GM19463 (cell line): ENCODE measurements at regions not wholly inside any gene's neighbourhood (a gene's known extent, or its start where the extent isn't known, plus 50 kb on each side); places are given as distances from the start of the nearest gene placed in this dataset.

Experiments
- ATAC-seq: cut with Tn5 transposase; IDR thresholded peaks from one replicate; pipeline ENCODE4 v1.9.1; 2021; ENCODE audit warnings: mild to moderate bottlenecking, moderate library complexity; ENCODE audit not compliant: unreplicated experiment

DNA sequence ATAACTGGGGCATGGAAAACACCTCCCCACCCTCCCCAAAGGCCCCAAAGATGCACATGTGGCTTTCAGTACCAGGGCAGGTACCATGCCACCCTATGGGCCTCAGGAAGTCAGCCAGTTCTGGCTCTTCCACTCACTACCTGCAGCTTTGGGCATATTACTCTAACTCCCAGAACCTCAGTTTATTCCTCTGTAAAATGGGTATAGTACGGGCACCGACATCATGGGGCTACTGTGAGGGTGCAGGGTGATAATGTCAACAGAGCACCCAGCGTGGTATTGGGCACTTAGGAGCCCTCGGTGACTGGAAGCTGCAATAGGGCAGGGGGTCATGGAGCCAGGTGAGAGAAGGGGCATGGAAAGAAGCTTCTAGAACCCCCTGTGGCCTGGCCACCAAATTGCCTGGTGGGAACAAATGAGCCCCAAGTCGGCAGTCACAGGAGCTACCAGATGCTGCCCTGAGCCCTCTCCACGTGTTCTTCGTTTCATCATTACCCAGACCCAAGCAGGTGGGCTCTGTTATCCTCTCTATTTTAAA, 512.1 kb downstream of the SHQ1 start:
- no peak for ATAC-seq

DNA sequence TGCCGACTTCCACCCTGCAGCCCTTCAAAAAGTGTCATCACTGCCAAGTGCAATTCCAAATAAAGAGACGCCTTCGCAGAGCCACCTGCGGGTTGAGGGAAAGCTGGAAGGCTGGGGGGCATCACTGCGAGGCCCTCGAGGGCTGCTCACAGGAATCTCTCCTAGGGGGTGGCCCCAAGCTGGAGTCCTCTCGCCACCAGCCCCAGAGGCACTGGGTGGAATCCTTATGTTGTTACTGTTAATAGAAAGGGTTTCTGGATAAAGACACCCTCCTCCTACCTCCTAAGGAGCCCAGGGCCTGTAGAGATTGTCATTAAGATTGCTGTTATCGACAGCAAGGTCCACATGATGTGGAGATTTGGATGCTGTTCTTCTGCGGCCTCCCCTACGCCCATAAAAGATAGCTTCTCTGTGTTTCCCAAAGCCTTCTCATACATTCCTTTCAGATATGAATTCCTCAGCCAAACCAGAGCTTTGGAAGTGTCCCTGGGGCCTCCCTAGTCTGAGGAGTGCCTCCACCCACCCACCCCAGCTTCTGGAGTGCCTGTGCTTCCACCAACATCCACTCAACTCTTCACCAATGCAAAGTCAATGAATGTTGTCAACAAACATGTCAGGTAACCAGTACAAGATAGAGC, 512.7 kb downstream of the SHQ1 start:
- no peak for ATAC-seq

DNA sequence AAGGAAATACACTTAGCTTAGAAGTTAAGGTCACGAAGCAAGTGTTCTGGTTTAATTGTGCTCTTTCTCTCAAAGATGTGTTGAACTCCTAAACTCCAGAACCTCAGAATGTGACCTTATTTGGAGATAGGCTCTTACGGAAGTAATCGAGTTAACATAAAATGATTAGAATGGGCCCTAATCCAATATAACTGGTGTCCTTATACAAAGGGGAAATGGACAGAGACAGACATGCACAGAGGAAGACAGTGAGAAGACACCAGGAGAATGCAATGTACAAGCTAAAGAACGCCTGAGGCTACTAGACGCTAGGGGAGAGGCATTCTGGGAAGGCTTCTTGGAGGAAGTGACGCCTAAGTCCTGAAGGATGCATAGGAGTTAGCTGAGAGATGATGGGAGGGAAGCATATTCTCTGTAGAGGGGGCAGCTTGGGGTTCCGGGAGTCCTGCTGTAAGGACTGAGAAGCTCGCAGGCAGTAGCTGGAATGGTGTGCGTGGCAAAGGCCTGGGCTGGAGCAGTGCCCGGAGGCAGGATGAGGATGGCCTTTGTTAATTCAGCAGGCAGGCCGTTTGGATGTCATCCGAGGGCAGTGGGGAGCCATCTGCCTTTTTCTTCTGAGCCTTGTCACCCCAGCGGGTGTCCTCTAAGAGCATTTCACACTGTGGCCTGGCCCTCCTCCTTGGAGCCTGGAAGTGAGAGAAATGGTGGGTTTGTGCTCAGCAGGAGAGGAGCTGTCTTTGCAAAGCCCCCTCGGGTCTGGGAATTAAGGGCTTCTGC, 513.4 kb downstream of the SHQ1 start:
- no peak for ATAC-seq

DNA sequence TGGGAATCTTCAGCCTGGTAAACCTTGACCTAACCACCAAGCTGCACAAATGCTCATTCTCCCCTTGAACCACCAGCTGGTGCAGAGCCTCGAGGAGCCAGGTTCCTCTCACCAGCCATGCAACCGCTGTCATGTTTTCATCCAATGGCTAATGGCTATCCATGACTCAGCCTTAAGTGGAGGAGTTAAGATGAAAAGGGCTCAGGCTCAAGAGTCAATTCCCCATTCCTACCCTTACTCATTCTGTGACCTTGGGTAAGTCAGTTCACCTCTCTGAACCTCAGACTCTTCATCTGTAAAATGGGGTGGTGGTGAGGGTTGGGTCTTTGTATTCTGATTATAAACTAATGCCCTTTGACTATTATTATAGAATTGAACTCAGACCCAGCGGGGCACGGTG, 515.6 kb downstream of the SHQ1 start:
- no peak for ATAC-seq

DNA sequence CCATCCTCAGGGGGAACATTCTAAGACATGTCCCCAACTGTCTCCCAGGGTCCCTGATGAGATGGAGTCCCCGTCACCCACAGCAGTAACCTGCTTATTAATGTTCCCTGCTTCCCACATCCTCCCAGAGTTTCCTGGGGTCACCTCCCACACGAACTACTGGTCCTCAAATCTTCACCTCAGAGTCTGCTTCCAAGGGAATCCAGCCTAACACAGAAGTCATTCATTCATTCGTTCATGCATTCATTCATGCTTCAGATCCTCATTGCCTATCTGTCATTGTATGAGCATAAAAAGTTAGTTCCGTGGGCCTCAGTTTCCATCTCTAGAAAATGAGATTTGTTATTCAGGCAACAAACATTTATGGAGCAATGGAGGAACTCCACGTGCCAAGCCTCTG, 516.2 kb downstream of the SHQ1 start:
- no peak for ATAC-seq

DNA sequence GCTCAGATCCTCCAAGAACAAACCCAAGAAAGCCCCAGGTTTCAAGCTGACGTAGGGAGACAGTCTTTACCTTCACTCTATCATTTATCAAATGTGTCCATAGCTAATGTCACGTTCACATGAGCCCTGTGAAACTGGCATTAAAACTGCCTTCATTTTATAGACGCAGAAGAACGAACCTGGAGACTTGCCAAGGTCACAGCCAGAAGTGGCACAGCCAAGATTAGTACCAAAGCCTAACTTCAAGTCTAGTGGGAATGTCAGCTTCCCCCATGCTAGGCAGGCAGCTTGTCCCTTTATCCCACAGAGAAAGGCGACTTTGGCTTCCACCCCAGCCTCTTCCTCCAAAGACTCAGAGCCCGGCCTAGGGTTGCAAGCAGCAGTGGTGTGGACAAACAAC, 517.2 kb downstream of the SHQ1 start:
- no peak for ATAC-seq

DNA sequence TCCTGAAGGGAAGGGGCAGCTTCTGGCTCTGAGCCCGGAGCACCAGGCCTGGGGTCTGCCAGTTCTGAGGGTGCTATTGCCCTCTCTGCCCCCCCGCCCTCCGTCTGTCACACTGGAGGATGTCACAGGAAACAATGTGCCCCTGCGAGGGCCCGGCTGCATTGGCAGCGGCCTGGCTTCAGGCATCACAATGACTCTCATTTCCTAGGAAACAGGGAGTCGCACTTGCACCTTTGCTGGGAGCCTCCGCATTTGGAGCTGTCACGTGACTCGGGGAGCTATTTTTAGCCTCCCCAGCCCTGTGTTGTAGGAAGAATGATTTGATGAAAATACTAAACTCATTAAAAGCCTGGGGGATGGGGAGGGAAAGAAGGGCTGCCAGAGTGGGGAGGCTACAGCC, 518.9 kb downstream of the SHQ1 start:
- no peak for ATAC-seq

DNA sequence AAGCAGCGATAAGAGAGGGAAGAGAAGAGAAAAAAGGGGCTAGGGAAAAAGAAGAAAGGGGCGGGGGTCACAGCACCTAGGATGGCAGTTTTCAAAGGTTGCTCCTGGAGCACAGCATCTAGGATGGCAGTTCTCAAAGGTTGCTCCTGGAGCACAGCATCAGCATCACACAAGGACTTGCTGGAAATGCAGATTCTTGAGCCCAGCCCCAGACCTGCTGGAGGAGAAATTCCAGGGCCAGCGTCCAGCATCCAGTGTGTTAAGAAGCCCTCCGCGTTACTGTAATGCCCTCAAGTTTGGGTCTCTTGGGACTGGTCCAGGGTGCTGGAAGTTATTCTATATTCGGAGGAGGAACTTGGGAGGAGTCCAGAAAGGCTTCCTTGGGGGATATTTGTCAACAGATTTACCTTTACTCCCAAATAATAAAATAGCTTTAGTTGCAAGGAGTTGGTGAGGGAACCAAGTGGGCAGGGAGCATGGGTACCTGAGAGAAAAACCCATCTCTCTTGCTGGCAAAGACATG, 519.4 kb downstream of the SHQ1 start:
- ATAC-seq, result no peak

DNA sequence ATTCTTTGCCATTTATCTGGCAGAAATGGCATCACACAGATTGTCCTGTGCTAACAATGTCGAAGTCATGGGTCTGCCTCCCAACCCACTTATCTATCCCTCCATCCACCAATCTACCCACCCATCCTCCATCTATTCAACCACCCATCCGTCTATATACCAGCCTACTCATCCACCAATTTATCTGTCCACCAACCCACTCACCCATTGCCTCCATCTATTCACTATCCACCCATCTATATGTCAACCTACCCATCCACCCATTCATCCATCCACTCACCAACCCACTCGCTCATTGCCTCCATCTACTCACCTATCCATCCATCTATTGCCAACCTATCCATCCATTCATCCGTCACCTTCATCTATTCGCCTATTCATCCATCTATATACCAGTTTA, 521.2 kb downstream of the SHQ1 start:
- no peak for ATAC-seq

DNA sequence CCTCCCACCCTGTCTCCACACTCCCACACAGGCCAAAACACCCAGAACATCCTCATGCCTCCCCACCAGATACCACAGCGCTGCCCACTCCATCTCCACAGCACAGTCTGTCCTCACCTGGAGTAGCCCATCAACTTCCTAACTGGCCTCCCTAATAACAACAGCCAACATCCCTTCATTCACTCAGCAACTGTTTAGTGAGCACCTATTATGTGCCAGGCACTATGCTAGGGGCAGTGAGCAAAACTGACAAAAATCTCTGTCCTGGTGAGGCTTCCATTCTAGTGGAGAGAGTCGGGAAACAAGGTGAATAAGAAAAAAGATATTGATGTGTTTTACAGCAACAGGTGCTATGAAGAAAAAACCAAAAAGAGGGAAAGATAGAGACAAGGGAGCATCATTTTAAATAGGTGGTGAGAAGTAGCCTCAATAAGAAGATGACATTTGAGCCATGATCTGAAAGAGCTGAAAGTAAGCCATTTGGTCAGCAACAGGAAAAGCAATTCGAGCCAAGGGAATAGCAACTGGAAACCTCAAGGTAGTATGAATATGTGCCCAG, 523.9 kb downstream of the SHQ1 start:
- no peak for ATAC-seq

DNA sequence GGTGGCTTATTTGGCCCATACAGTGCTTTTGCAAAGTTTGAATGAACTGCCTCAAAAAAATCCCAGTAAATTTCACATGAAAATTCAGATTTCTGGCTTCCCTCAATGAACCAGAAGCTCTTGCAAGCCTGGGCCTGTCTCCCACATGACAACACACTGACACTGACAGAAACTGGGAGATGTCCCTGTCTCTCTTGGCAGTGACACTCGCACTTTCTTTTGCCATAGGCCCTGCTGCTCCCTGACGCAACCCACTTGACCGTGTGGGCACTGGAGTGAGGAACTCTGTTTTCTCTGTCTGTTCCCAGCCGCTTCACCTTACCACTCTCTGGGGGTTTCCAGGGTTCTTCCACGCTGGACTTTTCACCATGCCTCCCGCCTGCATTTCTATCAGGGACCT, 524.5 kb downstream of the SHQ1 start:
- no peak for ATAC-seq

DNA sequence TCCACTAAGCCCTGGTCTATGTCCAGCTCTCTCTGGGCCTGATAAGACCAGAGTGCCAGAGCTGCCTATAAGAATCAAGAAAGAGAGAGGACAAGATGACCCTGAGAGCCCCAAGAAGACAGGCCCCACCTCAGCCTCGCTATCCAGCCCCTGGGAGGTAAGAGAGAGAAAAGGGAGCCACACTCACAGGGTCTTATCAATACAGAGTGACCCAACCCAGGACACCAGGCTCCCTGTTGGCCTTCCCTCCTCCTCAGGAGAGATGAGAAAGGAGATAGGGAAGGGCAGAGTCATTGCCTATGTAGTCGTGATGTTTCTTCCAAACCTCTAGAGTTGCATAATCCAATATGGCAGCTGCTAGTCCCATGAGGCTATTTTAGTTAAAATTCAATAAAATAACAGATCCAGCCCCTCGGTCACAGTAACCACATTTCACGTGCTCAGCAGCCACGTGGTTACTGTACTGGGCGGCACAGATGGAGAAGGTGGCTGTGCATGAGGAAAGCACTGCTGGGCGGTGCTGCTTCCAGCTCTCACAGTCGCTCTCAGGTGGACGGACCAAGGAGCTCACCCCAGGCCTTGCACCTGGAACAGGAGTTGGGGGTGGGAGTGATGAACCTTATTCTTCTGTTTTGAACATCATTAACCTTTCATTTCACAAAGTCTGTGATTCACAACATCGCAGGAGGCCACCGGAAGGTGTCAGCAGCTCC, 525.8 kb downstream of the SHQ1 start:
- ATAC-seq, result no peak

DNA sequence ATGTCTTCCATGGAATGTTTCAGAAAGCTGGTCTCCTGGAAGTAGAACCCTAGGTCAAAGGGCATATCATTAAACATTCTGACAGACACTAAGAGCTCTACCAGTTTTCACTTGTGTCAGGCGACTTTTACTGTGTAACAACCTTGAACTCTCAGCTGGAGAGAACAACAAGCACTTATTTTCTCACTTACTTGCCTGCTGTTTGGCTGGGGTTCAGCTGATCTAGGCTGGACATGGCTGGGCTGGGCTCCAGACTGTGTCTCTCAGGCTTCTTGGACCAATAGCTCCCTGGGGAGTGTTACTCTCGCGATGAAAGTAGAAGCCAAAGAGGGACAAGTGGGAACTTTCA, 527.3 kb downstream of the SHQ1 start:
- no peak for ATAC-seq

DNA sequence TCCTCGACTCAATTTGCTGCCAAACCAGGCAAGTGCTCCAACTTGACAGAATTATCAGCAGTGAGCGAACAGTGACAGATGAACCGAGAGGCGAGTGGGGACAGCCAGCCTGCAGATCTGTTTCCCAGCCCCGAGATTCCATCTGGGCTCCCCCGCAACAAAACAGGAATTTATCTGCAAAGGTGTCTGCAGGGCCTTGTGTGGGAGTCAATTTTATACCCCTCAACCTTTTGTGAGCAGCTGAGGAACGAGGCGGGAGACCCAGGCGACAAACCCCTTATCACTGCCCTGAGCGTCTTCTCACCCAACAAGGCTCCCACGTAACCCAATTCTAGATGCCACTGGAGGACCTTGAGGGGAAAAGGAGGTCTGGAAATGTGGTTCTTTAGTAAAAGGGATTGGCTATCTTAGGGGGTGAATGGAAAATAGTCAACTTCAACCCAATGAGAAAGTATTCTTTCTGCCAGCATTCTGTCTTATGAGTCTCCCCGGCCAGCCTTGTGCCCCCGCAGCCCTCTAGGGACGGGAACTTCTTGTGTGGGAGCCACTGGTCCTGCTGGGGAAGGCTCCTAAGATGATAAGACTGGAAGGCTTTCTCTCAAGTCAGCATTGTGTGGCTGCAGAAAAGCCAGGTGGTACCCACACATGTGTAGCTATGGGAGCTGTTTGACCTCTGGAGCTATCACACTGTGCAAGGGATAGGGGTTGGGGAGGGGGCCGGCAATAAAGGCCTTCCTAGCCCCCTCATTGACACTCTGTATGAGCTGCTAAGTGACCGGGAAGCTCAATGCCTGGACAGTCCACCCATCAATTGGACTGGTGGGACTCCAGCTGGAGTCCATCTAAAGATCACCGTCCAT, 527.9 kb downstream of the SHQ1 start:
- no peak for ATAC-seq

DNA sequence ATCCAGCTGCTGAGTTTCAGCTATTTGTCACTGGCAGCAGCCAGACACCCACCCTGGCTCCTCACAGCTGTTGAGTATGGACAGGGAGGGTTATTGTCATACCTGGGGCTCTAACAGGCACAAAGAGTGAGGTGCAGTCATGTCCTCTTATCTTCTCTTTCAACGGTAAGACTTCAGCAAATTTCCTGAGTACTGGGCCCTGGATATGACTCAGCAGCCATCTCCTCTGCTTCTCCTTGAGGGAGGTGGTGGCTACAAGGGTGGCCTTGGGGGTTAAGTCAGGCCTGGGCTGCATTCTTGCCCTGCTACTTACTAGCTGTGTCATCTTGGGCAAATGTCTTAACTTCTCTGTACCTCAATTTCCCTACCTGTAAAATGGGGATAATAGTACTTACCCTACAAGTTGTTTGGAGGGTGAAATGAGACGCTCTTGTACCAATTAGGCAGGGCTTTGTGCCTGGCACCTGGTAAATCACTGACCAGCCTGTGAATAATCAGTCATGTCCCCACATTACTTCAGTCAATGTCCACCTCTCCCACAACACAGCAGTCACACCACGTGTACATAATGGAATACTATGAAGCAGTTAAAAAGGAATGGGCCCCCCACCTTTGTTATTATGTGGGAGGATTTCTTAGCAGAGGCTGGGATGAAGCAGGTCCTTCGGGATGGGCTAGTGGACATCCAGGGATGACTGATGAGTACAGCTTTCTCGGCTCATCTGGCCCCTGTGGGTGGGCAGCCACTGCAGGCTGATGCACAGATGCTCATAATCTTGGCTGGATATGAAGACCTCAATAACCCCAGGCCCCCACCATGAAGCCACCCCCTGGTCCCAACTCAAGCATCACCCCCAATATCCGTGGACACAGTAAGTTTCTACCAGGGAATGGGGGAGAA, 528.8 kb downstream of the SHQ1 start:
- ATAC-seq, result no peak

DNA sequence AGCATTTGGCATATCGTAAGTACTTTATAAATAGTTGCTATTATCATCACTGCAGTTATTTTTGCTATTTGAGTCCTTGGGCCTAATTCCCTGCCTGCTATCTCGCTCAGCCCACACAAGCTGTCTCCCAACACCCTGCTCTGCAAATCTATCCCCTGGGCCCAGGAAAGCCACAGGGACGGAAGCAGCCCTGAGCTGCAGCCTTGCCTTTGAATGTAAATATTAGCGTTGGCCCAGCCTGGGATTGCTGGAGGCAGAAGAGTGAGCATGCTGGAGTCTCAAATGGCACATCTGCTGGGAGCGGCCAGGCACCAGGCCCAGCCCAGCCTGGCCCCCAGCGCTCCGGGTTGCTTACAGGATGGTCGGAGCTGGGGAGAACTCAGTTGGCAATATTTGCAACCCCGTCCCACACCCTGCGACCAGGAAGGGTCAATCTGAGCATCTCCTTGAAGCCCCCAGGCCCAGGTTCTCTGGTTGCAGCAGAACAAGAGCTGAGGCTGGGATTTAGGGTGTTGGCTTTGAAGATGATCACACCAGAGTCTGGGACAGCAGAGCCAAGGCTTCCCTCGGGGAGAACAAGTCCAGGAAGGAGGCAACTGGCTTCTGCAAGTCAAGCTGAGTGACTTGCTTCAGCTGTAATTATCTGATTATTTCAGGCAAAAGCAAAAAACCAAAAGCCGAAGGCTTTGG, 529.6 kb downstream of the SHQ1 start:
- ATAC-seq, result no peak

DNA sequence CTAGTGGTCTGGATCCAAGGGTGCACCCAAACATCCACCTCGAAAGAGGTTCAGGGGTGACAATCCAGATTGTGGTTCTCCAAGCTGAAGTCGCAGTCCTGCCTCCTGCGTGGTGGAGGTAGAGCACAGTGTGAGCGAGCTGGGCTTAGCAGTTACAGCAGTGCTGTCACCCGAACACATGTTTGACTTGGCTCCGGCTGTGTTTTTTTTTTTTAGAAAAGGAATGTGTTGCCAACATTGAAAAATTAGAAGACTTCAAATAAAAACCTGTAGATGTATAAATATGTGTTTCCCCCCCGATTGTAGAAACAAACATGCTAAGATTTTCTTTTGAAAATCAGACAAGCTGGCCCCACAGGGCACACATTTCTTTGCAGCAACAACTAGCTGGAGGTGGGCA, 530.8 kb downstream of the SHQ1 start:
- ATAC-seq, result no peak

DNA sequence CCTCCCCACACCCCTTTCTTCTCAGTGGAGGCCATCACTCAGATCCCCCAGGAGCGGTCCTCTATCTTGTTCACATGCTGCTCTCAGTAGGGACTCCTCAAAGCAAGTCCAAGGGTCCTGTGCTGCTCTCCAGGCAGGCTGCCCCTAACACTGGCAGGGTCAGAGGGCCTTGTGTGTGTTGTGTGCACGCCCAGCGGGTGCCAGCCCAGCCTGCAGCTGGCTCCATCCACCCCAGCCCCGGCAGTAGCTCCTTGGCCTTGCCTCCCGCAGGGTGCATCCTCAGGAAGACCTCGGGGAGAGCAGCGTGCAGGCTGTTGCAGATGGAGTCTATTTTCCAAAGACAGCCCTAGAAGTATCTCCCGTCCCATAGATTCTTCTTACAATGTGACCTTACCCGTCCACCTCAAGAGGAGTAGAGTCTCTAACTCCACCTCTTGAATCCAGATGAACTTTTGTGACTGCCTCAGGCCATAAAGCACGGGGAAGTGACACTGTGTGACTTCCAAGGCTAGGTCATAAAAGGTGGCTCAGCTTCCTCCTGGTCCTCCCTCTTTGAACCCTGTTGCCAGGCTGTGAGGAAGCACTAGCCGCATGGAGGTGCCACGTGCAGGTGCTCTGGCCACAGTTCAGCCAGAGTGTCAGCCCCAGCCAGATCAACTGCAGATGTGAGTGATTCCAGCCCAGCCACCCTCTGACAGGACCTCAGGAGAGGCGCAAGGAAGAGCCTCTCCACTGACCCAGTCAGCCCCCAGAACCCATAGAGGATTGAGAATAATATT, 531.6 kb downstream of the SHQ1 start:
- no peak for ATAC-seq
